Stimulated activated CD4-positive, alpha-beta T cell treated with anti-CD3 and anti-CD28 coated beads, Interleukin-12 subunit alpha, Interleukin-12 subunit beta, amount 100 ng/mL, for 48 hours (primary cell): ENCODE measurements at regions not wholly inside any gene's neighbourhood (a gene's known extent, or its start where the extent isn't known, plus 50 kb on each side); places are given as distances from the start of the nearest gene placed in this dataset.

Source experiments
- DNase-seq, 3 donors: peaks; one replicate each; pipeline ENCODE4 v3.0.0-alpha.2; 2020; ENCODE audit warnings: low read depth in 2 of 3, low spot score in 1 of 3

GRCh38 chr13:89923736-89924135 is 1423.8 kb upstream of the MIR17HG start:
- DNase-seq, result no peak

DNA sequence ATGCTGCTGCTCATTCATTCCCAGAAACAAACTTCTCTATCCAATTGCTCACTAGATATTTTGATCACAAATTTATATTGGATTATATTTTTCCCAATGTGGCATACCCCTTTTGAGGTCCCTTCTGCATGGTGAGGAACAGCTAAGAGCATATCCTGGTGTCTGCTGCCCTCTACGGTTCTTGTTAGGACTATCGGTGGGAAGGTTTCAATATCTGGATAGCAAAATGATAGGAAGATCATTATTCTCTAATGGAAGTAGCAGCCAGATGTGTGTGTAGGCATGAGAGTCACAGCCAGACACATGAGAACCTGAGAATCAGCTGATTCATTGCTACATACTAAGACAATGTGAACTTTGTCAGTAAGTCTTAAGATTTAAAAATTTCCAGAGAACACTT is 1422.4 kb upstream of the MIR17HG start:
- no peak for DNase-seq

DNA sequence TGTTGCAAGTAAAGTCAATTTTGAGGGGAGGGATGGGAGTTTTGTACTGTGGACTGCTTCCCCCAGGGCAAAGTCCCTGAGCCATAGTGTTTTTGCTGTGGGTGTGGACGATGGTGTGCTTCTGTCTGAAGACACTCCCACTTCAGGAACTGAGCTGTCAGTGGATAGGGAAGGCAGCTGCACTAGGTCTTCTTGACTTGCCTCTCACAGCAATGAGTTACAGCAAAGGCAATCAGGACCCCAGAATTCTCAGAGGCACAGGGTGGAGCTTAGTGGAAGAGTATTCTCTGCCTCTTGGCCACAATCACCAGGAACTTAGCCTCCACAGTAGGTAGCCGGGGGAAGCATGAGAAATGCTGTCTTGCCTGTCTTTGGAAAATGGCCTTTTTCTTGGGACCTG is 1416.6 kb upstream of the MIR17HG start:
- no peak for DNase-seq

- DNase-seq, result no peak
Measured at GRCh38 chr13:89932902-89933301, 1414.6 kb upstream of the MIR17HG start.

DNA sequence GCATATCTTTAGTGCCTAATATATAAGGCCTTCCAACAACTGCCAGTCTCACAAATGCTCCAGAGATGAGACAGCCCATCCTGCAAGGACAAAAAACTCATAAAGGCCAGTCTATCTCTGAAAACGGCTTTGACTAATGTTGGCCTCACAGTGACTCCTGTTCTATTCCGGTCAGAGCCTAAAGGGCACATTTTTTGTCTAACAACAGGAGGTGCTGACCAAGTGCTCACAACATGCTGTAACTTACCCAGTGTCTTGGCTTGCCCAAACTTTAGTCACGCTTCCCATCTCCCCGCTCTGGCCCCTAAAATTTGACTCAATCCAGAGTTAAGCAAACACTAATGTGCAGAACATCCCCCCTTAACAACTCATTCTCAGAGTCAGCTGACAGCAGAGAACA is 1411.2 kb upstream of the MIR17HG start:
- no peak for DNase-seq

DNA sequence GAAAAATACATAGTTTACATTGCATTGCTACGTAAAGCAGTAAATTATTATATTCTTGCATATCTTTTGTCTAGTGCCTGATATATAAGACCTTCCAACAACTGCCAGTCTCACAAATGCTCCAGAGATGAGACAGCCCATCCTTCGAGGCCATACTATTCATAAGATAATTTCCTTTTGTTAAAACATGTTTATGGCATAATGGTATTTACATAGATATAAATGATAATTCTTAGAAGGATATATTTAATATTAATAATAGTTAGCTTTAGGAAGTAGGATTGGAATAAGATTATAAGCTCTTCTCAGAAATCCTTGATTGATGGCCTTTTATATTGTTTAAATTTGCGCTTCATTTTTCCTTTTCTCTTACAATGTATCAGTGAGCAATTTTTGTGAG is 1410.1 kb upstream of the MIR17HG start:
- no peak for DNase-seq

DNA sequence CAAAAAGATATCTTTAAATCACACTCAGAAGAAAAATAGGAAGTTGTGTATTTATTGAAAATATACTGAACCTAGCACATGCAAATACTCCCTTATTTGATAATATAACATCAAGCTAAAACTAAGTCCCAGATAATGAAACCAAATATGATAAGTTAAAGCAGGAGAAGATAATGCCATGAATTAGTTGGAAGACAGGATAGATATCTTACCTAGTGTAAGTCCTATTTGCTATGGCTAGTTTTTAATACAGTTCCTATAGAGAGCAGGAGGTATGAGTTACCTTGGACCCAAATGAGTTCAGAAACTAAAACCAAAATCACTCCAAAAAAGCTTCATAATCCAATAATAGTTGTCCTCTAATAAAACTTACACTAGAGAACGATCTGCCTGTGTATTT is 1407.1 kb upstream of the MIR17HG start:
- DNase-seq, result no peak

DNA sequence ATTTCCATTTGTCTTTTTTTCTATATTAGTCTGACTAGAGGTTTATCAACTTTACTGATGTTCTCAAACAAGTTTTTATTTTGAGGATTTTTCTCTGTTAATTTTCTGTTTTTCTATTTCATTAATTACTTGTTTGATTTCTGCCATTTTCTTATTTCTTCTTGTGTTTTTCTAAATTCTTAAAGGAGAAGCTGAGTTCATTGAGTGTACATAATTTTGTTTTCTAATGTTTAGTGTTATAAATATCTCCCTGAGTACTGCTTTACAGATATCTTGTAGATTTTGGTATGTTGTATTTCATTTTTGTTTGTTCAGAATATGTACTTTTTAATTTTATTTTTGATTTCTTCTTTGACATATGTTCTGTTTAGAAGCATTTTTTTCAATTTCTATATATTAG is 1404.3 kb upstream of the MIR17HG start:
- DNase-seq, result no peak

DNA sequence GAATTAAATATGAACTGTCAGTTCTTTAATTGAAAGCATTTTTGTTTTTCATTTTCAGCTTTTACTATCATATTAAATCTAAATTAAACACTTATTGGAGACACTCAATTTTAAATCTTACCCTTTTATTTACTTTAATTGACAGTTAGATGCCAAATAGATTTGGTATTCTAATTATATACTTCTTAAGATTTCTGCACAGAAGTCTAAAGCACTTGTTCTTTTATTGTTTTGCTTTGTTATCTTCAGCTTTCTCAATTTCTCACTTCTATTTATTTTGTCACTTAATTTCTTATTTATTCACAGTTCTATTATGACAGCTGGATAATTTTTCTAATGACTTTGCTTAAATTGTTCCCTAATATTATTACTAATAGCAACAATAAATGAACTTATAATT is 1397.3 kb upstream of the MIR17HG start:
- no peak for DNase-seq

DNA sequence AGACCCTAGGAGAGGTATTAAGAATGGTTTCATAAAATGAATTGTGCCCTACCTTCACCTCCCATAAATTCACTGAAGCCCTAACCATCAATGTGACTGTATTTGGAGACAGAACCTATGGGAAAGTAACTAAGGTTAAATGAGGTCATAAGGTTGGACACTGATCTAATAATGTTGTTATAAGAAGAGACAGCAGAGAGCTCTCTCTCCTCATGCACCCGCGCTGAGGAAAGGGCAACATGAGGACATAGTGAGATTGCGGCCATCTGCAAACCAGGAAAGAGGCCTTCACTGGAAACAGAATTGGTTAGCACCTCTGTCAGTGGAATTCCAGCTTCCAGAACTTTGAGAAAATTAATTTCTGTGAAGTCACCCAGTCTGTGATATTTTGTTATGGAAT is 1396.1 kb upstream of the MIR17HG start:
- DNase-seq, result no peak

- DNase-seq, result no peak
Measured at GRCh38 chr13:89953581-89953980, 1393.9 kb upstream of the MIR17HG start.

DNA sequence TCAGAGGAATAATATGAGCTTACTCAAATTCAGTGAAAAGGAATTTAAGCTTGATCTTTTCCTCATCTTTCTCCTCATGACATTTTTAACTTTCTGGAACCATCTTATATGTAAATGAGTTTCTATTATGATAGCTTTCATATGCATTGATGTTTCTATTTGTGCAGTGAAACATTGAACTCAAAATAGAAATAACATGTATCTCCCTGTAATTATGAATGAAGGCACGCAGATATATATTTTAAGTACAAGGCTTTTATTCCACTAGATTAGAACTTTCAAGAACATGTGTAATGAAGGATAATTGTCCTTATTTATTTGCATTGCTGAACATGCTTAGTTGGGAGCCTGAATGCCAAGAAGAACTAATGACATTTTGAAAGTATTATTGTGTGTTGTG is 1391.7 kb upstream of the MIR17HG start:
- no peak for DNase-seq

DNA sequence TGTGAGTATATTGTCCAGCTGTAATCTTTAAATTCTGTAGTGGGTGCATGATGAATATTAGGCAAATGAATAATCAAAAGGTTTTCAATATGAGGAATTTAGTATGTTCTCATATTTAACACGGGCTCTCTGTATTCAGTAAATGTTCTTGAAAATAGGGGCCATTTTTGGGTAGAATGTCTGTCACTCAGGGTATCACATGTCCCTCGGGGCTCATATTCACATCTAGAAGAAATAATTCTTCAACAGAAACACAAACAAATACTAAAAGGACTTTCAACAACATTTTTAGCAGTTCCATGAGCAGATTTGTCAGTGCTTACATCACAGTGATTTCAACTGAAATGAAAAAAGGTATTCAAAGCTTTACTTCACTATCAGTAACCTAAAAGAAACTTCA is 1388.4 kb upstream of the MIR17HG start:
- DNase-seq, result no peak

- DNase-seq, result no peak
Measured at GRCh38 chr13:89965252-89965651, 1382.2 kb upstream of the MIR17HG start.

GRCh38 chr13:89966524-89966923 is 1381.0 kb upstream of the MIR17HG start:
- DNase-seq, result no peak

- DNase-seq, result no peak
Measured at GRCh38 chr13:89967701-89968100, 1379.8 kb upstream of the MIR17HG start.

GRCh38 chr13:89968470-89968869 is 1379.0 kb upstream of the MIR17HG start:
- DNase-seq, result no peak

- no peak for DNase-seq
Measured at GRCh38 chr13:89970353-89970709, 1377.2 kb upstream of the MIR17HG start.

DNA sequence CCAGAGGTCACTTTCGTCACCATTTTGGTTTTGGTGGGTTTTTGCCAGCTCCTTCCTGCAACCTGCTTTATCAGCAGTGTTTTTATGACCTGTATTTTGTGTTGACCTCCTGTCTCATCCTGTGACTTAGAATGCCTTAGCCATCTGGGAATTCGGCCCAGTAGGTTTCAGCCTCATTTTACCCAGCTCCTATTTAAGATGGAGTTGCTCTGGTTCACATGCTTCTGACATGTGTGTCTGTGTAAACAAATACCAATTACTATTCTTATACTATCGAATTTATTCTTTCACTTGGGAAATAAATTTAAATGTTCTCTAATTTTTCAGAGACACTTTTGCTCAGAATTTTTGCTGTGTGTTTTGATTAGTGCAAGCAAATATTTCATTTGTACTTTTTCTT is 1370.3 kb upstream of the MIR17HG start:
- no peak for DNase-seq

DNA sequence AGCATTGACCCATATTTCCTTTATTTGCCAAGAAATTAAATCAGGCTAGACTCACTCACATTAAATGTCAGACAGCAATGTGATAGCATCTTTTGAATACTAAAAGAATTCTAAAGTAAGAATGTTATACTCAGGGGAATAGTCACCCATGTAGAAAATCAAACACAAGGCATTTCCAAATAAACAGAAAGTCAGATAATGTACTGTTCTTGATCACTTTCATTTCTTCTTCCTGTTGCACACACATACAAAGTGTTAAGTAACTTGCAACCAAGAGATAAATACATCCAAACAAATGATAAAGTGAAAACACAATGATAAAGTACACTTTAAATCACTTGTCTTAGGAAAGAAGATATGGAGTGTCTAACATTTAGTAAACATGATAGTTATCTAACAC is 1366.6 kb upstream of the MIR17HG start:
- DNase-seq, result no peak

DNA sequence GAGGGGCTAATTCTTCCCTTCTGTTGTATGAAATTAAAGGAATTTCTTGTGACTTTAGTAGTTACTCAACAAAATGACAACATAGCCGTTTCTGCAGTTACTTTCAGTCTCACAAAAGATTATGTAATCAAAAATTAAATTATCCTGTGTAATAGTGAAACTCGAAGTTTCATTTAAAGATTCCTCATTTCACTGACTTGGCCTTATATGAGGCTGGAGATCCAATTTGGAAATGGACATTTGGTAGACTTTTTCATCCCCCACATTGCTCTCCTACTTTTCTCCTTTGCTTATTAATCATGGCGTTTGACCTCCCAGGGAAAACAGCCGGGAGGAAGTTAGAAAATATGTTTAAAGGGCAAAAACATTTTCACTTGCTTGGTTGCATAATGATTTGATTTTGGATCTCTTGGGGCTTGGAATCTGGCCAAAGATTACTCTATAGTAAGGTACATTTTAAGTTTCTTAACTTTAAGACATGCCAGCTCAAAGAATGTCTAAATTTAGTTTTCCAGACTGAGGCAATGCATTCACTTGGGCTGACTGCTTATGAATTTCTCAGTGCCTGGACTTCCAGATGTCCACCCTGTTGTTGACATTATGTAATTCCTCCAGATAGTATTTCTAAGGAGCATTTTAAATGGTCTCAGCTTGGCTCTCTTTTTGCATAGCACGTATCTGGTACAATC is 1364.9 kb upstream of the MIR17HG start:
- no peak for DNase-seq

DNA sequence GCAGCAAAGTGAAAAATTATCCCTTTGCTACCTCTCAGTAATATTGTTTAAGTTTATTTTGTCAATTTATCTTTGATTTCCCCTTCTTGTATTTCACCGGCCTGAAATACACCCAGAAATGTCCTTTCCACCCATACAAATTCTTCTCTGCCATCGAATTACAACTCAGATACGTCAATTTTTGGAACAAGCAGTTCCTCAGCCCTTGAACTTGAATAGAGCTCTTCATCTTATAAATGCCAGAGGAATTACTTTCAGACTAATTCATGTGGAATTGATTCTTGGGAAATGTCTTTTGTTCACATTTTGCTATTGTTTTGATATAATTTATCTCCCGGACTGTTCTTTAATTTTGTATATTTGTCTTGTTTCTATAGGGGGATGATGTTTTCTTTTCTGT is 1359.3 kb upstream of the MIR17HG start:
- no peak for DNase-seq

DNA sequence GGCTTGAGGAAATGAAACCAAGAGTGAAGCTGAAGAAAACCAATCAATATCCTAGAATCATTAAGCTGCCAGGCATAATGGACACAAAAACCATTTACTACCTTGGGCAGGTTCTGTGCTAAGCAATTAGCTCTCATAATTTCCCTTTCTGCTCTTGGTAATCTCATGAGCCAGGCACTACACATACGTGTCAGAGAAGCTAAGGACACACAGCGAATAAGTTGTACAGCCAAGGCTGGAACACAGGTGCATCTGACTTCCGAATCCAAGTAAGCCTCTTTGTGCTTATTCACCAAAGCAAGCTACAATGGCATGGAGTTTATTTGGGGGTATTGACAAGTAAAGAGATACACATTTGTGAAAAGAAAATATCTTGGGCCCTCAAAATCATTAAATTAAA is 1343.9 kb upstream of the MIR17HG start:
- DNase-seq, result no peak

GRCh38 chr13:90008707-90009149 is 1338.8 kb upstream of the MIR17HG start:
- DNase-seq, result no peak
